ENCODE measurements at regions not wholly inside any gene's neighbourhood (a gene's known extent, or its start where the extent isn't known, plus 50 kb on each side); places are given as distances from the start of the nearest gene placed in this dataset.
A peak's percentile ranks its signal among the peaks of the same experiment; 100 is the strongest.

DNA sequence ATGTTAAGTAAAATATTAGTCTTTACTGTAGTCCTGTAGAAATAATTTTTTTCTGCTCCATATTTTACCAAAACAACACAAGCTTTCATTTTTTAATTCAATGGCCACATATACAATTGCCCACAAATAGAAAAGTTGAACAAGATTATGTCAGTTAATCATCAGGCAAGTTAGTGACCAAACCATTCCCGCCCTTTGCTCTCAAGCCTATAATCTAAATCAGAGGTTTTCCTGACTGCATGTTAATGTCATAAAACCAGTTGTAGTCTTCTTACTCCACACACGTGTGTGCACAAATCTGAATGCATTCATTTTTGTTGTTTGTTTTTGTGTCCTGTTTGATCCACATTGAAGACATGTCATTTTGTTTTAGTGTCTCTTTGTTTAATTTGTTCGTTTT is 1357.7 kb upstream of the GJE1 start:
- no peaks in the 10 kb centered on the region for H3K27me3 ChIP-seq (ENCODE audit: control insufficient read depth, insufficient read depth, low read length)
- no peak overlapping the region for H3K4me3 ChIP-seq (ENCODE audit: low read length)
- no peaks in the 10 kb centered on the region for H3K9me3 ChIP-seq (replicated peaks; ENCODE audit: control insufficient read depth, low read depth, low read length)
- H3K36me3 ChIP-seq (ENCODE audit: control insufficient read depth, insufficient read depth, low read length): no peaks in the 10 kb centered on the region
- no peak for DNase-seq
- H3K27ac ChIP-seq (ENCODE audit: low read length): no peak overlapping the region
- WGBS (ENCODE audit: insufficient coverage): no CpG with 5 or more reads among the region's 3 CpGs
- peaks cover 2% of the 10 kb centered on the region for H3K4me1 ChIP-seq (ENCODE audit: control insufficient read depth, insufficient read depth, low read length)

DNA sequence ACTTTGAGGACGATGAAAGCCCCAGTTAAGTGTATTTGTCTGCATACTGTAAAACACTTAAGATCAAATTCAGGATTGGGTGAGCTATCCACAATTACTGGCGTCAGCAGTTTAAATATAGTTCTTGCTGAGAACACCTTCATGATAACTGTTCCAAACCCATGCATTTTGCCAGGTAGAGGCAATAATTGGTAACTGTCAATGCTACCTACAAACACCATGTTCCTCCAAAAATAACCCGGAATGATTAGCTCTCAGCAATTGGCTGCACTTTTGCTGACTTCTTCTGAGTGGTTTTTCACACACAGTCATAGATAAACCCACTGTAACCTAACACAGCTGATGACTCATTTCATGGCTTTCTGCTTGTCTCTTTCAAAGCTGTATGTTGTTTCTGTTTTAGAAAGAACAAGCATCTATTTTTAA is 1358.6 kb upstream of the GJE1 start:
- Histone ChIP-seq H3K4me1 (ENCODE audit: control insufficient read depth, insufficient read depth, low read length) (peaks cover 2% of the 10 kb centered on the region), H3K4me3 (ENCODE audit: low read length) (no peak overlapping the region), H3K36me3 (ENCODE audit: control insufficient read depth, insufficient read depth, low read length) (no peaks in the 10 kb centered on the region), H3K27me3 (ENCODE audit: control insufficient read depth, insufficient read depth, low read length) (no peaks in the 10 kb centered on the region), H3K9me3 (replicated peaks; ENCODE audit: control insufficient read depth, low read depth, low read length) (no peaks in the 10 kb centered on the region), H3K27ac (ENCODE audit: low read length) (no peak overlapping the region)
- DNase-seq: peak; percentile 72
- 39% methylated on average over 2 of the region's 3 CpGs for WGBS (ENCODE audit: insufficient coverage)

DNA sequence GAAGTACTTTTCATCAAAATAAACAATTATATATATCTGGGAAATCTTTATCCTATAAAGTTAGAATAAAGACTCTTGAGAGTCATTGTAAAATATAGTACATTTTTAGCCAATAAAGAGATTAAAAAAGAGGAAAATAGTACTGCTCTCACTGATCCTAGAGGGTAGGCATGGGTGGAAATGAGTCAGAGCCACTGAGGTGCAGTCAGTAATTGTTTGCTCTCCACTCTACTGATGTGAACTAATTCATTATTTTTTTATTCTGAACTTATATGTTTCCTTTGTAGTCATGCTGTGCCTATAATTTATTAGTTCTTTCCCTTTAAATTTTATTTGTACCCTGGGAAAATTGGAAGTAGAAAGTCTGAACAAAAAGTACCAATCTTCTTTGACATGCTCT is 1359.4 kb upstream of the GJE1 start:
- H3K4me1 ChIP-seq (ENCODE audit: control insufficient read depth, insufficient read depth, low read length): peaks cover 2% of the 10 kb centered on the region
- H3K27ac ChIP-seq (ENCODE audit: low read length): no peak overlapping the region
- no peak for DNase-seq
- H3K27me3 ChIP-seq (ENCODE audit: control insufficient read depth, insufficient read depth, low read length): no peaks in the 10 kb centered on the region
- H3K4me3 ChIP-seq (ENCODE audit: low read length): no peak overlapping the region
- H3K36me3 ChIP-seq (ENCODE audit: control insufficient read depth, insufficient read depth, low read length): no peaks in the 10 kb centered on the region
- no peaks in the 10 kb centered on the region for H3K9me3 ChIP-seq (replicated peaks; ENCODE audit: control insufficient read depth, low read depth, low read length)

- no peak overlapping the region for H3K27ac ChIP-seq (ENCODE audit: low read length)
- no peaks in the 10 kb centered on the region for H3K36me3 ChIP-seq (ENCODE audit: control insufficient read depth, insufficient read depth, low read length)
- no CpG with 5 or more reads among the region's 3 CpGs for WGBS (ENCODE audit: insufficient coverage)
- peaks cover 2% of the 10 kb centered on the region for H3K4me1 ChIP-seq (ENCODE audit: control insufficient read depth, insufficient read depth, low read length)
- H3K9me3 ChIP-seq (replicated peaks; ENCODE audit: control insufficient read depth, low read depth, low read length): peaks cover 2% of the 10 kb centered on the region
- no peaks in the 10 kb centered on the region for H3K27me3 ChIP-seq (ENCODE audit: control insufficient read depth, insufficient read depth, low read length)
- H3K4me3 ChIP-seq (ENCODE audit: low read length): no peak overlapping the region
- no peak for DNase-seq
Observed at GRCh38 chr6:140772576-140772975, 1360.1 kb upstream of the GJE1 start.

GRCh38 chr6:140768133-140768532 is 1364.6 kb upstream of the GJE1 start:
- 83% methylated on average over 1 of the region's 3 CpGs for WGBS (ENCODE audit: insufficient coverage)
- Histone ChIP-seq H3K9me3 (replicated peaks; ENCODE audit: control insufficient read depth, low read depth, low read length) (peaks cover 3% of the 10 kb centered on the region), H3K4me1 (ENCODE audit: control insufficient read depth, insufficient read depth, low read length) (no peaks in the 10 kb centered on the region), H3K27me3 (ENCODE audit: control insufficient read depth, insufficient read depth, low read length) (no peaks in the 10 kb centered on the region), H3K27ac (ENCODE audit: low read length) (no peak overlapping the region), H3K4me3 (ENCODE audit: low read length) (no peak overlapping the region), H3K36me3 (ENCODE audit: control insufficient read depth, insufficient read depth, low read length) (no peaks in the 10 kb centered on the region)
- no peak for DNase-seq

DNA sequence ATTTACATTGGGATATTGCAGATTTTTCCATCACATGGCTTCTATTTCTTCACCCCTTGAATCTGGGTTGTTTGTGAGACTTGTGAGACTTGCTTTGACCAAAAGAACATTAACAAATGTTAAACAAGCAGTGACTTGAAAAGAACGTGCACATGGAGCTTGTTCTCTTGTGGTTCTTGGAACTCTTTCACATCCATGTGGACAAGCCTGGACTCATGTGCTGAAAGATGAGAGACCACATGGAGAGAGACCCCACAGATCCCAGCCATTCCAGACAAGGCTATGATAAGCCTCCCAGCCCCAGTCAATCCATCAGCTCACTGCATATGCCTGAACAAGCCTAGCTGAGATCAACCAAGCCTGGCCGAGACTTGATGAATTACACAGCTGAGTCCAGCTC is 1365.7 kb upstream of the GJE1 start:
- Histone ChIP-seq H3K4me1 (ENCODE audit: control insufficient read depth, insufficient read depth, low read length) (no peaks in the 10 kb centered on the region), H3K27me3 (ENCODE audit: control insufficient read depth, insufficient read depth, low read length) (no peaks in the 10 kb centered on the region), H3K9me3 (replicated peaks; ENCODE audit: control insufficient read depth, low read depth, low read length) (peaks cover 3% of the 10 kb centered on the region), H3K36me3 (ENCODE audit: control insufficient read depth, insufficient read depth, low read length) (no peaks in the 10 kb centered on the region), H3K27ac (ENCODE audit: low read length) (no peak overlapping the region), H3K4me3 (ENCODE audit: low read length) (no peak overlapping the region)
- DNase-seq: no peak
- 89% methylated on average over 1 of the region's 2 CpGs for WGBS (ENCODE audit: insufficient coverage)

DNA sequence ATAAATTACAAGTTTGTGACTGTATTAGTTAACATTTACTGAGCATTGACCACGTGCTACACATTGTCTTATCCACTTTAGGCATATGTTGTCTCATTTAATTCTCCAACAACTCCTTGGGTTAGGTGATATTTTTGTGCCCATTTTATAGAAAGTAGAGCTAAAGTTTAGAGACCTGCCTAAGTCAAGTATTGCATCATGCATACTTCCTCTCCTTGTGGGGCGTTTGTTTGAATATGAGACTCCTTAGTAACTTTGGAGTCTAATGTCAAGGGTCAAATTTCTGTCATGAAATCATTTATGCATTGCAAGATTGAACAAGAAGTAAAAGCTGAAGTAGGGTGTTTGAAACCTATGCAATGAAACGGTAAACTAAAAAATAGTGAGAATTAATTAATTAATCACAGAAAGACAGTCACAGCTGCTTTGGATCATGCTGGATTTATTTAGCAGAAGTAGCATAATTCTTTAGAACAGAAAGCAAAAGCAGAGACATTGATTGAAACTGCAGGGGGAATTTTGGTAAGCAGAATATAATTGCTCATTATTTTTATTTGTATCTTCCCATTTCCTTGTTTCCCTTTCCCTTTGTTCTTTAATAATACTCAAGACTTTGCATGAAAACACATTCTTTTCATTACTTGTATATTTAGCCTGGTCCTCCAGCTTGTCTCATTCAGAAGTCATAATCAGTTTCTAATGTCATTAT is 1374.4 kb upstream of the GJE1 start:
- Histone ChIP-seq H3K27me3 (ENCODE audit: control insufficient read depth, insufficient read depth, low read length) (no peaks in the 10 kb centered on the region), H3K4me3 (ENCODE audit: low read length) (no peak overlapping the region), H3K36me3 (ENCODE audit: control insufficient read depth, insufficient read depth, low read length) (no peaks in the 10 kb centered on the region), H3K4me1 (ENCODE audit: control insufficient read depth, insufficient read depth, low read length) (no peaks in the 10 kb centered on the region), H3K27ac (ENCODE audit: low read length) (no peak overlapping the region), H3K9me3 (replicated peaks; ENCODE audit: control insufficient read depth, low read depth, low read length) (peaks cover 4% of the 10 kb centered on the region)
- no CpG with 5 or more reads among the region's 3 CpGs for WGBS (ENCODE audit: insufficient coverage)
- DNase-seq: no peak

DNA sequence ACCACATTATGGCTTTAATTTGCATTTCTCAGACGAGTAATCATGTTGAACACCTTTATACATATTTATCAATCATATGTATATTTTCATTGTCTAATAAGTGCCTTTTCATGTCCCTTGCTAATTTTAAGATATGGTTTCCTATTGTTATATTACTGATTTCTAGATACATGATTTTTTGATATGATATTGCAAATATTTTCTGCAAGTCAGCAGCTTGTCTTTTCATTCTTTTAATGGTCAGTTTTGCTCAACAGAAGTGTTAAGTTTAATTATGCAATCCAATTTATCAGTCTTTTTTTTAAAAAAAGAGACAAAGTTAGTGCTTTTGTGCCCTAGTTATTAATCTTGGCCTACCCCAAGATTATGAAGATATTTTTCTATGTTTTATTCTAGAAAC is 1377.8 kb upstream of the CITED2 start:
- WGBS (ENCODE audit: insufficient coverage): no CpG with 5 or more reads among the region's 1 CpG
- Histone ChIP-seq H3K9me3 (replicated peaks; ENCODE audit: control insufficient read depth, low read depth, low read length) (peaks cover 14% of the 10 kb centered on the region), H3K27ac (ENCODE audit: low read length) (no peak overlapping the region), H3K4me1 (ENCODE audit: control insufficient read depth, insufficient read depth, low read length) (no peaks in the 10 kb centered on the region), H3K4me3 (ENCODE audit: low read length) (no peak overlapping the region), H3K36me3 (ENCODE audit: control insufficient read depth, insufficient read depth, low read length) (no peaks in the 10 kb centered on the region), H3K27me3 (ENCODE audit: control insufficient read depth, insufficient read depth, low read length) (no peaks in the 10 kb centered on the region)
- no peak for DNase-seq

DNA sequence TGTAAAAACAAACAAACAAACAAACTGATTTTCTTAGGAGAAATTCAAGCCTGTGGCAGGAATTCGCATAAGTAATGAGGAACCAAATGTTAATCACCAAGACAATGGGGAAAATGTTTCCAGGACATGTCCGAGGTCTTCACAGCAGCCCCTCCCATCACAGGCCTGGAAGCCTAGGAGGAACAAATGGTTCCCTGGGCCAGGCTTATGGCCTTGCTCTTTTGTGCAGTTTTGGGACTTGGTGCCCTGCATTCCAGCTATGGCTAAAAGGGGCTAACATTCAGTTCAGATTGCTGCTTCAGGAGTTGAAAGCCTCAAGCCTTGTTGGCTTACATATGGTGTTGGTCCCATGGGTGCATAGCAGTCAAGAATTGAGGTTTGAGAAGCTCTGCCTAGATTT is 1372.7 kb upstream of the CITED2 start:
- WGBS (ENCODE audit: insufficient coverage): 80% methylated on average over 2 of the region's 2 CpGs
- H3K4me3 ChIP-seq (ENCODE audit: low read length): no peak overlapping the region
- H3K4me1 ChIP-seq (ENCODE audit: control insufficient read depth, insufficient read depth, low read length): no peaks in the 10 kb centered on the region
- no peak overlapping the region for H3K27ac ChIP-seq (ENCODE audit: low read length)
- H3K27me3 ChIP-seq (ENCODE audit: control insufficient read depth, insufficient read depth, low read length): no peaks in the 10 kb centered on the region
- no peak for DNase-seq
- peaks cover 16% of the 10 kb centered on the region for H3K9me3 ChIP-seq (replicated peaks; ENCODE audit: control insufficient read depth, low read depth, low read length)
- no peaks in the 10 kb centered on the region for H3K36me3 ChIP-seq (ENCODE audit: control insufficient read depth, insufficient read depth, low read length)

- Histone ChIP-seq H3K9me3 (replicated peaks; ENCODE audit: control insufficient read depth, low read depth, low read length) (peaks cover 16% of the 10 kb centered on the region), H3K36me3 (ENCODE audit: control insufficient read depth, insufficient read depth, low read length) (no peaks in the 10 kb centered on the region), H3K4me3 (ENCODE audit: low read length) (no peak overlapping the region), H3K4me1 (ENCODE audit: control insufficient read depth, insufficient read depth, low read length) (no peaks in the 10 kb centered on the region), H3K27me3 (ENCODE audit: control insufficient read depth, insufficient read depth, low read length) (no peaks in the 10 kb centered on the region), H3K27ac (ENCODE audit: low read length) (no peak overlapping the region)
- WGBS (ENCODE audit: insufficient coverage): 100% methylated on average over 1 of the region's 2 CpGs
- peak; percentile 1 for DNase-seq
Observed at GRCh38 chr6:140744659-140745320, 1370.3 kb upstream of the CITED2 start.

GRCh38 chr6:140736231-140736630 is 1361.8 kb upstream of the CITED2 start:
- no peaks in the 10 kb centered on the region for H3K9me3 ChIP-seq (replicated peaks; ENCODE audit: control insufficient read depth, low read depth, low read length)
- H3K27ac ChIP-seq (ENCODE audit: low read length): no peak overlapping the region
- no peaks in the 10 kb centered on the region for H3K36me3 ChIP-seq (ENCODE audit: control insufficient read depth, insufficient read depth, low read length)
- H3K27me3 ChIP-seq (ENCODE audit: control insufficient read depth, insufficient read depth, low read length): no peaks in the 10 kb centered on the region
- H3K4me3 ChIP-seq (ENCODE audit: low read length): no peak overlapping the region
- peak; percentile 36 for DNase-seq
- H3K4me1 ChIP-seq (ENCODE audit: control insufficient read depth, insufficient read depth, low read length): no peaks in the 10 kb centered on the region

Data from muscle of leg (tissue), 3 donors.